ENCODE measurements at regions not wholly inside any gene's neighbourhood (a gene's known extent, or its start where the extent isn't known, plus 50 kb on each side); places are given as distances from the start of the nearest gene placed in this dataset.
"Not testable (repeated sequence)": the region's sequence is repeated elsewhere in the genome, so short reads cannot be mapped to it uniquely, and the experiment has no call there.

GRCh38 chrX:149420566-149420965 lies 84.5 kb downstream of the IDS start:
- H3K4me3 ChIP-seq (ENCODE audit: low read depth, low read length): not testable (repeated sequence)

GRCh38 chrX:149398027-149398426 lies 107.1 kb downstream of the IDS start:
- no peak for TF ChIP-seq CTCF (IDR thresholded peaks at IDR 0.05; ENCODE audit: low read depth, low read length)
- no peak overlapping the region for H3K4me3 ChIP-seq (ENCODE audit: low read depth, low read length)

- TF ChIP-seq CTCF (IDR thresholded peaks at IDR 0.05; ENCODE audit: low read depth, low read length): no peak
- H3K4me3 ChIP-seq (ENCODE audit: low read depth, low read length): no peak overlapping the region
These were observed 112.2 kb downstream of the IDS start for GRCh38 chrX:149392921-149393320.

- no peak overlapping the region for H3K4me3 ChIP-seq (ENCODE audit: low read depth, low read length)
- no peak for TF ChIP-seq CTCF (IDR thresholded peaks at IDR 0.05; ENCODE audit: low read depth, low read length)
These were observed 121.3 kb downstream of the IDS start for GRCh38 chrX:149383852-149384251.

- TF ChIP-seq CTCF (IDR thresholded peaks at IDR 0.05; ENCODE audit: low read depth, low read length): no peak
- no peak overlapping the region for H3K4me3 ChIP-seq (ENCODE audit: low read depth, low read length)
These were observed 130.4 kb downstream of the IDS start for GRCh38 chrX:149374751-149375150.

- no peak overlapping the region for H3K4me3 ChIP-seq (ENCODE audit: low read depth, low read length)
- no peak for TF ChIP-seq CTCF (IDR thresholded peaks at IDR 0.05; ENCODE audit: low read depth, low read length)
These were observed 132.2 kb downstream of the IDS start for GRCh38 chrX:149372866-149373265.

GRCh38 chrX:149371986-149372385 lies 133.1 kb downstream of the IDS start:
- H3K4me3 ChIP-seq (ENCODE audit: low read depth, low read length): no peak overlapping the region
- no peak for TF ChIP-seq CTCF (IDR thresholded peaks at IDR 0.05; ENCODE audit: low read depth, low read length)

GRCh38 chrX:149370097-149370496 lies 135.0 kb downstream of the IDS start:
- no peak overlapping the region for H3K4me3 ChIP-seq (ENCODE audit: low read depth, low read length)
- TF ChIP-seq CTCF (IDR thresholded peaks at IDR 0.05; ENCODE audit: low read depth, low read length): no peak

Measured in WI38 (cell line).